Upper lobe of left lung (tissue), 6 donors: ENCODE measurements at regions not wholly inside any gene's neighbourhood (a gene's known extent, or its start where the extent isn't known, plus 50 kb on each side); places are given as distances from the start of the nearest gene placed in this dataset.

ENCODE experiments used
- ATAC-seq, 2 donors: fragments of 200-7000 bp; cut with Tn5 transposase; one replicate each; pipeline ENCODE4 v1.9.1; 2022; ENCODE audit warnings: mild to moderate bottlenecking in 2 of 2, moderate library complexity in 2 of 2; ENCODE audit not compliant: low FRiP score in 2 of 2
- DNase-seq, 2 donors: peaks; one replicate each; pipeline ENCODE4 v3.0.0-alpha.2; 2019 to 2020
- H3K27ac ChIP-seq, 4 donors: fragments of 200-600 bp; sonication (generic); one replicate each; pipeline ENCODE4 v1.5.1; 2016 to 2019
- H3K27me3 ChIP-seq, 4 donors: fragments of 200-600 bp; sonication (generic); one replicate each; pipeline ENCODE4 v1.5.1; 2017 to 2019
- H3K36me3 ChIP-seq, 4 donors: fragments of 200-600 bp; sonication (generic); one replicate each; pipeline ENCODE4 v1.5.1; 2016 to 2019
- H3K4me1 ChIP-seq, 4 donors: fragments of 200-600 bp; sonication (generic); one replicate each; pipeline ENCODE4 v1.5.1; 2018 to 2019
- H3K4me3 ChIP-seq, 4 donors: fragments of 200-600 bp; sonication (generic); one replicate each; pipeline ENCODE4 v1.5.1; 2017 to 2019; ENCODE audit warnings: mild to moderate bottlenecking in 2 of 4, moderate library complexity in 1 of 4
- H3K9me3 ChIP-seq, 4 donors: fragments of 200-600 bp; sonication (generic); one replicate each; pipeline ENCODE4 v1.5.1; 2018 to 2019
- CTCF ChIP-seq, 6 experiments: fragments of 450-650 bp in 4 of 6; fragments of 200-600 bp in 2 of 6; sonication (generic) in 2 of 6; IDR thresholded peaks; one replicate each; pipeline ENCODE4 v1.5.1; 2016 to 2019; ENCODE audit warnings: antibody characterized with exemption in 6 of 6
- EP300 ChIP-seq, 4 donors: sonication (generic); formaldehyde crosslinking; IDR thresholded peaks; one replicate each; pipeline ENCODE4 v1.5.1; 2017; ENCODE audit warnings: antibody characterized with exemption in 4 of 4, control low read depth in 2 of 4
- POLR2A ChIP-seq, 4 donors: fragments of 450-650 bp; IDR thresholded peaks; one replicate each; pipeline ENCODE4 v1.5.1; 2016 to 2017; ENCODE audit warnings: antibody characterized with exemption in 4 of 4, mild to moderate bottlenecking in 2 of 4
- POLR2AphosphoS5 ChIP-seq, 2 donors: sonication (generic); formaldehyde crosslinking; IDR thresholded peaks; one replicate each; pipeline ENCODE4 v1.5.1; 2017; ENCODE audit warnings: antibody characterized with exemption in 2 of 2
- WGBS, 2 donors: methylation state at CpG; one replicate each; pipeline ENCODE4 v1.1.5; 2017 to 2018; 5-methylcytosine and 5-hydroxymethylcytosine counted together
- donor health status: DM: no; HTN: no; CAD: no; lungs with moderate emphysema.
- donor health status: DM: no; HTN: yes; CAD: no; lungs with severe emphysema.

- no peak overlapping the region for H3K4me3 ChIP-seq
- no peaks in the 10 kb centered on the region for H3K4me1 ChIP-seq
- H3K36me3 ChIP-seq, result peaks cover 0 to 2% (median 0%) of the 10 kb centered on the region in 4 donors
- H3K9me3 ChIP-seq, result no peaks in the 10 kb centered on the region
- no peaks in the 10 kb centered on the region for H3K27me3 ChIP-seq
- ATAC-seq (no peak), DNase-seq (peak in 1 of 2 donors; percentile 79)
- 90 to 96% methylated on average over 18 to 34 of the region's 35 CpGs for WGBS, 2 donors
- TF ChIP-seq POLR2A (IDR thresholded peaks at IDR 0.05), result no peak
- TF ChIP-seq POLR2AphosphoS5 (IDR thresholded peaks at IDR 0.05), result no peak
- TF ChIP-seq EP300 (IDR thresholded peaks at IDR 0.05), result no peak
- H3K27ac ChIP-seq, result no peak overlapping the region
Measured at GRCh38 chr11:70820311-70820710, 422.0 kb downstream of the CTTN start.

GRCh38 chr11:70820712-70821111 is 422.4 kb downstream of the CTTN start:
- Histone ChIP-seq H3K4me3 (no peak overlapping the region), H3K9me3 (no peaks in the 10 kb centered on the region), H3K27ac (no peak overlapping the region), H3K27me3 (no peaks in the 10 kb centered on the region), H3K36me3 (peaks cover 0 to 2% (median 0%) of the 10 kb centered on the region in 4 donors), H3K4me1 (no peaks in the 10 kb centered on the region)
- TF ChIP-seq CTCF (IDR thresholded peaks at IDR 0.05) (no peak), POLR2A (IDR thresholded peaks at IDR 0.05) (no peak), POLR2AphosphoS5 (IDR thresholded peaks at IDR 0.05) (no peak), EP300 (IDR thresholded peaks at IDR 0.05) (no peak)
- DNase-seq (no peak), ATAC-seq (no peak)
- 89 to 92% methylated on average over 8 to 13 of the region's 14 CpGs for WGBS, 2 donors

- no peak for DNase-seq
- H3K9me3 ChIP-seq, result no peaks in the 10 kb centered on the region
- peaks cover 0 to 2% (median 0%) of the 10 kb centered on the region in 4 donors for H3K36me3 ChIP-seq
- no peaks in the 10 kb centered on the region for H3K27me3 ChIP-seq
- 86 to 88% methylated on average over 7 of the region's 7 CpGs for WGBS, 2 donors
- TF ChIP-seq EP300 (IDR thresholded peaks at IDR 0.05), result no peak
- no peak for TF ChIP-seq POLR2AphosphoS5 (IDR thresholded peaks at IDR 0.05)
- no peak for TF ChIP-seq POLR2A (IDR thresholded peaks at IDR 0.05)
- TF ChIP-seq CTCF (IDR thresholded peaks at IDR 0.05), result no peak
- H3K27ac ChIP-seq, result no peak overlapping the region
- no peak for ATAC-seq
- H3K4me3 ChIP-seq, result no peak overlapping the region
- H3K4me1 ChIP-seq, result peaks cover 0 to 14% (median 1%) of the 10 kb centered on the region in 4 donors
Measured at GRCh38 chr11:70823771-70824170, 425.4 kb downstream of the CTTN start.

GRCh38 chr11:70824605-70825245 is 426.4 kb downstream of the CTTN start:
- DNase-seq (peak in 1 of 2 donors; percentile 12), ATAC-seq (no peak)
- H3K27me3 ChIP-seq, result no peaks in the 10 kb centered on the region
- H3K27ac ChIP-seq, result no peak overlapping the region
- peaks cover 0 to 2% (median 0%) of the 10 kb centered on the region in 4 donors for H3K36me3 ChIP-seq
- WGBS, 2 donors, result 40 to 44% methylated on average over 17 of the region's 17 CpGs
- H3K9me3 ChIP-seq, result no peaks in the 10 kb centered on the region
- H3K4me3 ChIP-seq, result no peak overlapping the region
- peaks cover 0 to 14% (median 1%) of the 10 kb centered on the region in 4 donors for H3K4me1 ChIP-seq
- TF ChIP-seq CTCF (IDR thresholded peaks at IDR 0.05) (no peak), EP300 (IDR thresholded peaks at IDR 0.05) (no peak), POLR2AphosphoS5 (IDR thresholded peaks at IDR 0.05) (no peak), POLR2A (IDR thresholded peaks at IDR 0.05) (no peak)

- DNase-seq, result peak in 1 of 2 donors; percentile 45
- Histone ChIP-seq H3K9me3 (no peaks in the 10 kb centered on the region), H3K4me3 (no peak overlapping the region), H3K4me1 (peaks cover 0 to 14% (median 1%) of the 10 kb centered on the region in 4 donors), H3K27me3 (no peaks in the 10 kb centered on the region), H3K27ac (no peak overlapping the region), H3K36me3 (no peaks in the 10 kb centered on the region)
- ATAC-seq, result no peak
- 60 to 70% methylated on average over 21 of the region's 21 CpGs for WGBS, 2 donors
- TF ChIP-seq EP300 (IDR thresholded peaks at IDR 0.05), result no peak
- TF ChIP-seq CTCF (IDR thresholded peaks at IDR 0.05), result no peak
- no peak for TF ChIP-seq POLR2A (IDR thresholded peaks at IDR 0.05)
- TF ChIP-seq POLR2AphosphoS5 (IDR thresholded peaks at IDR 0.05), result no peak
Measured at GRCh38 chr11:70825893-70826540, 426.4 kb downstream of the SHANK2 start.
